ENCODE measurements at regions not wholly inside any gene's neighbourhood (a gene's known extent, or its start where the extent isn't known, plus 50 kb on each side); places are given as distances from the start of the nearest gene placed in this dataset.

- TF ChIP-seq CTCF (IDR thresholded peaks at IDR 0.05; ENCODE audit: insufficient read depth, low read depth, low read length), result no peak
- no peak for TF ChIP-seq EZH2 (IDR thresholded peaks at IDR 0.05; ENCODE audit: insufficient read depth, low read length)
Observed at GRCh38 chr20:10842116-10842515, 168.3 kb upstream of the JAG1 start.
